22Rv1 (cell line): ENCODE measurements at regions not wholly inside any gene's neighbourhood (a gene's known extent, or its start where the extent isn't known, plus 50 kb on each side); places are given as distances from the start of the nearest gene placed in this dataset.

Experiments
- H3K27ac ChIP-seq: fragments of 450-650 bp; 2 replicates; pipeline ENCODE4 v1.5.1; 2017
- CTCF ChIP-seq: fragments of 450-650 bp; IDR thresholded peaks from 2 replicates; pipeline ENCODE4 v1.5.1; 2017; ENCODE audit warnings: mild to moderate bottlenecking
- ZFX ChIP-seq: fragments of 450-650 bp; IDR thresholded peaks from 2 replicates; pipeline ENCODE4 v1.6.1; 2017; ENCODE audit warnings: antibody characterized with exemption, borderline replicate concordance

- no peak for TF ChIP-seq ZFX
- TF ChIP-seq CTCF, result no peak
- no peak overlapping the region for H3K27ac ChIP-seq
Measured at GRCh38 chr20:60653111-60653845, 598.8 kb upstream of the CDH4 start.

GRCh38 chr20:60658681-60659080 is 593.4 kb upstream of the CDH4 start:
- TF ChIP-seq ZFX, result no peak
- TF ChIP-seq CTCF, result no peak

GRCh38 chr20:60659240-60659639 is 592.8 kb upstream of the CDH4 start:
- TF ChIP-seq ZFX (no peak), CTCF (no peak)
- H3K27ac ChIP-seq, result no peak overlapping the region

More at GRCh38 chr20:60658681-60659080, 593.4 kb upstream of the CDH4 start:
- H3K27ac ChIP-seq, result no peak overlapping the region

- no peak overlapping the region for H3K27ac ChIP-seq
- TF ChIP-seq ZFX, result no peak
- TF ChIP-seq CTCF, result no peak
Measured at GRCh38 chr20:60662307-60662706, 589.8 kb upstream of the CDH4 start.

GRCh38 chr20:60664106-60664505 is 588.0 kb upstream of the CDH4 start:
- H3K27ac ChIP-seq, result no peak overlapping the region
- no peak for TF ChIP-seq ZFX

- TF ChIP-seq CTCF (no peak), ZFX (no peak)
- H3K27ac ChIP-seq, result no peak overlapping the region
Measured at GRCh38 chr20:60667641-60668040, 584.4 kb upstream of the CDH4 start.

GRCh38 chr20:60669211-60669610 is 582.9 kb upstream of the CDH4 start:
- TF ChIP-seq ZFX, result no peak
- no peak for TF ChIP-seq CTCF
- no peak overlapping the region for H3K27ac ChIP-seq

GRCh38 chr20:60676011-60676410 is 576.0 kb upstream of the CDH4 start:
- H3K27ac ChIP-seq, result no peak overlapping the region
- no peak for TF ChIP-seq ZFX
- TF ChIP-seq CTCF, result no peak
